MCF 10A (cell line): ENCODE measurements at regions not wholly inside any gene's neighbourhood (a gene's known extent, or its start where the extent isn't known, plus 50 kb on each side); places are given as distances from the start of the nearest gene placed in this dataset.

ENCODE experiments used
- BruUV-seq: library from RNA; stranded (reverse); fragments of 400-500 nt; replicated peaks from 2 replicates; lab custom pipeline; 2021; lab: Mats Ljungman, UMichigan
- CTCF ChIA-PET: fragments of 300-600 bp; sonication (Branson Sonifier 250); formaldehyde crosslinking; extraction: SDS; loops from one replicate; lab custom pipeline; 2021; ENCODE audit warnings: antibody characterized with exemption, inconsistent platforms; lab: Yijun Ruan, JAX
- POLR2A ChIA-PET: fragments of 300-600, 350-650 bp; sonication (Branson Sonifier 250); formaldehyde crosslinking; extraction: SDS; loops from one replicate; lab custom pipeline; 2020; ENCODE audit warnings: antibody characterized with exemption, inconsistent platforms; lab: Yijun Ruan, JAX
- DNase-seq: peaks from one replicate; pipeline ENCODE4 v3.0.0-alpha.2; 2018; ENCODE audit not compliant: unreplicated experiment
- H3K27ac Mint-ChIP-seq: one replicate; pipeline ENCODE4 v1.8.0; 2022; ENCODE audit warnings: mild to moderate bottlenecking, low read depth, mixed read lengths; ENCODE audit not compliant: unreplicated experiment
- H3K27me3 Mint-ChIP-seq: one replicate; pipeline ENCODE4 v1.8.0; 2022; ENCODE audit warnings: mixed read lengths; ENCODE audit not compliant: insufficient read depth, unreplicated experiment
- H3K36me3 Mint-ChIP-seq: one replicate; pipeline ENCODE4 v1.8.0; 2022; ENCODE audit warnings: mild to moderate bottlenecking, moderate library complexity, mixed read lengths; ENCODE audit not compliant: insufficient read depth, unreplicated experiment
- H3K4me1 Mint-ChIP-seq: one replicate; pipeline ENCODE4 v1.8.0; 2022; ENCODE audit warnings: mixed read lengths; ENCODE audit not compliant: insufficient read depth, unreplicated experiment
- H3K4me3 Mint-ChIP-seq: one replicate; pipeline ENCODE4 v1.8.0; 2022; ENCODE audit warnings: mild to moderate bottlenecking, moderate library complexity, mixed read lengths; ENCODE audit not compliant: unreplicated experiment
- H3K9me3 Mint-ChIP-seq: one replicate; pipeline ENCODE4 v1.8.0; 2022; ENCODE audit warnings: mixed read lengths; ENCODE audit not compliant: unreplicated experiment
- intact Hi-C: fragments of 100-400 bp; cut with micrococcal nuclease; formaldehyde crosslinking; loops from 2 replicates; pipeline ENCODE4 v1.14.1; 2022
- TF ChIP-seq, protein P1 (sequence below): fragments of 200-600 bp; IDR thresholded peaks from one replicate; pipeline ENCODE4 v1.8.0; 2022; ENCODE audit warnings: antibody characterized with exemption, mild to moderate bottlenecking; ENCODE audit not compliant: unreplicated experiment

DNA sequence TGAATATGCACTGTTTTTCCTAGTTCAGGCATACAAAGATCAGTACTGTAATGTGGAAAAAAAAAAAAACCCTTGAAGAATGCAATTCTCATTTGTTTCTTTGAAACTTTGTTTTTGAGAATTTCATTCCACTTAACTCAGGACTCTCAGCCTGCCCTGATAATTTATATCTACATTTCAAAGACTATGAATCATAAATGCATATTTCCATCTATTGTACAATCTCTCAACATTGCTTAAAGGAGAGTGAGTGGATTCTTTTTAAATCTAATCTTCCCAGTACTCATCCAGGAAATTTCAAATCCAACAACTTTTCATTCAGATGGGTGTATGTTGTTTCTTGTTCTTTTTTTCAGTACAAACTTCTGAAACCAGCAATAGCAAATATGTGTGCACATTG lies 322.2 kb upstream of the DDI1 start:
- TF ChIP-seq, protein P1, sequence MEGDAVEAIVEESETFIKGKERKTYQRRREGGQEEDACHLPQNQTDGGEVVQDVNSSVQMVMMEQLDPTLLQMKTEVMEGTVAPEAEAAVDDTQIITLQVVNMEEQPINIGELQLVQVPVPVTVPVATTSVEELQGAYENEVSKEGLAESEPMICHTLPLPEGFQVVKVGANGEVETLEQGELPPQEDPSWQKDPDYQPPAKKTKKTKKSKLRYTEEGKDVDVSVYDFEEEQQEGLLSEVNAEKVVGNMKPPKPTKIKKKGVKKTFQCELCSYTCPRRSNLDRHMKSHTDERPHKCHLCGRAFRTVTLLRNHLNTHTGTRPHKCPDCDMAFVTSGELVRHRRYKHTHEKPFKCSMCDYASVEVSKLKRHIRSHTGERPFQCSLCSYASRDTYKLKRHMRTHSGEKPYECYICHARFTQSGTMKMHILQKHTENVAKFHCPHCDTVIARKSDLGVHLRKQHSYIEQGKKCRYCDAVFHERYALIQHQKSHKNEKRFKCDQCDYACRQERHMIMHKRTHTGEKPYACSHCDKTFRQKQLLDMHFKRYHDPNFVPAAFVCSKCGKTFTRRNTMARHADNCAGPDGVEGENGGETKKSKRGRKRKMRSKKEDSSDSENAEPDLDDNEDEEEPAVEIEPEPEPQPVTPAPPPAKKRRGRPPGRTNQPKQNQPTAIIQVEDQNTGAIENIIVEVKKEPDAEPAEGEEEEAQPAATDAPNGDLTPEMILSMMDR = no peak
- no TSS peak for BruUV-seq
- Mint-ChIP-seq H3K27me3 (no peaks in the 10 kb centered on the region), H3K4me3 (no peak overlapping the region), H3K4me1 (no peaks in the 10 kb centered on the region), H3K36me3 (no peaks in the 10 kb centered on the region), H3K27ac (no peak overlapping the region), H3K9me3 (no peaks in the 10 kb centered on the region)
- CTCF ChIA-PET = no interaction called here
- intact Hi-C loops = no loop called here
- DNase-seq = no peak
- POLR2A ChIA-PET = no interaction called here

DNA sequence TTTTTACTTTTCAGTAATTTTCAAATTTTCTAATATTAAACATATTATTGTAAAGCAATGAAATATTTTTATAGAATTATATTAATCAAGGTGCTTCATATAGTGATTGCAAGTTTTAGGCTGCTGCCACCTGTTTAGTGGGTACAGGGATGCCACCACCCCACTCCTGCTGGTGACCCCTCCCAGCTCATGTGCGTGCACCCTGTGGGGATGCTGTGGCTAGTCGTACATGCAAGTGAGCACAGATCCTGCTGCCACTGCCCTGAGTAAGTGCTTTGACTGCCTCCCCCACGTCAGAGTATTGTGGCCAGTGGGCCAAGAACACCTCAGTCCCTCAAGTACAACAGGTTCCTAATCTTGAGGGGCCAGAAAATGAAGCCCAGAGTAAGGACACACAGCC lies 320.1 kb upstream of the DDI1 start:
- POLR2A ChIA-PET = no interaction called here
- no peaks in the 10 kb centered on the region for H3K27me3 Mint-ChIP-seq
- H3K9me3 Mint-ChIP-seq = no peaks in the 10 kb centered on the region
- BruUV-seq = no TSS peak
- no peaks in the 10 kb centered on the region for H3K4me1 Mint-ChIP-seq
- H3K4me3 Mint-ChIP-seq = no peak overlapping the region
- H3K27ac Mint-ChIP-seq = no peak overlapping the region
- intact Hi-C loops = no loop called here
- DNase-seq = no peak
- H3K36me3 Mint-ChIP-seq = no peaks in the 10 kb centered on the region
- TF ChIP-seq, protein P1 = no peak
- CTCF ChIA-PET = no interaction called here

DNA sequence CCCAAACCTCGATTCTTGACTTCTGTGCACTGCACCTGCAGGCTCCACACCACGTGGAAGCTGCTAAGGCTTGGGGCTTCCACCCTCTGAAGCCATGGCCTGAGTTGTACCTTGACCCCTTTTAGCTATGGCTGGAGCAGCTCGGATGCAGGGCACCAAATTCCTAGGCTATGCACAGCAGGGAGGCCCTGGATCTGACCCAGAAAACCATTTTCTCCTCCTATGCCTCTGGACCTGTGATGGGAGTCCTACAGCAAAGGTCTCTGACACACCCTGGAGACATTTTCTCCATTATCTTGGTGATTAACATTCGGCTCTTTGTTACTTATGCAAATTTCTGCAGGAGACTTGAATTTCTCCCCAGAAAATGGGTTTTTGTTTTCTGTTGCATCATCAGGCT lies 309.2 kb upstream of the DDI1 start:
- BruUV-seq = no TSS peak
- ChIA-PET CTCF (no interaction called here), POLR2A (no interaction called here)
- Mint-ChIP-seq H3K9me3 (peaks cover 11% of the 10 kb centered on the region), H3K27me3 (no peaks in the 10 kb centered on the region), H3K27ac (no peak overlapping the region), H3K4me1 (no peaks in the 10 kb centered on the region), H3K4me3 (no peak overlapping the region), H3K36me3 (no peaks in the 10 kb centered on the region)
- intact Hi-C loops = no loop called here
- DNase-seq = no peak
- TF ChIP-seq, protein P1 = no peak

DNA sequence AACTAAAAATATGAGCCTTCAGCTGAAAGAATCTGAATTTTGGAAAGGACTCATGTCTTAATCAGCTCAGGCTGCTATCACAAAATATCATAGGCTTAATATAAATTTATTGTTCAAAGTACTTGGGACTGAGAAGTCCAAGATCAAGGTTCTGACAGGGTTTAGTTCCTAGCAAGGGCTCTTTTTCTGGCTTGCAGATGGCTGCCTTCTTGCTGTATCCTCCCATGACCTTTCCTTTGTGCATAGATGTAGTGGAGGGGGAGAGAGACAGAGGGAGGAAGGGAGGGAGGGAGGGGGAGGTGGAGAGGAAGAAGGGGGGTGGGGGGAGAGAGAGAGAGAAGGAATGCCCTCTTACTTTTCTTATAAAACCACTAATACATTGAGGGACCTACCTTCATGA lies 306.8 kb upstream of the DDI1 start:
- ChIA-PET CTCF (interaction anchor here (1.0 kb wide), 1 partner anchor 421 kb away, joined by 4 read pairs; no protein-coding TSS in a partner anchor), POLR2A (interaction anchor here (0.6 to 1.2 kb wide), 3 partner anchors 12 to 226 kb away, joined by 3 read pairs; no protein-coding TSS in a partner anchor)
- Mint-ChIP-seq H3K27me3 (no peaks in the 10 kb centered on the region), H3K36me3 (no peaks in the 10 kb centered on the region), H3K27ac (no peak overlapping the region), H3K9me3 (peaks cover 11% of the 10 kb centered on the region), H3K4me1 (no peaks in the 10 kb centered on the region), H3K4me3 (no peak overlapping the region)
- intact Hi-C loops = no loop called here
- DNase-seq = no peak
- TF ChIP-seq, protein P1 = no peak
- no TSS peak for BruUV-seq
